Neuron (in vitro differentiated cells): ENCODE measurements at regions not wholly inside any gene's neighbourhood (a gene's known extent, or its start where the extent isn't known, plus 50 kb on each side); places are given as distances from the start of the nearest gene placed in this dataset.

Source experiments
- H2AFZ ChIP-seq: one replicate; pipeline ENCODE4 v1.6.1; 2013; ENCODE audit warnings: low read depth, mild to moderate bottlenecking, inconsistent platforms, low read length, moderate library complexity
- H3K27me3 ChIP-seq: one replicate; pipeline ENCODE4 v1.6.1; 2013; ENCODE audit warnings: low read length; ENCODE audit not compliant: insufficient read depth
- H3K36me3 ChIP-seq: one replicate; pipeline ENCODE4 v1.6.1; 2013; ENCODE audit warnings: low read length; ENCODE audit not compliant: insufficient read depth
- H3K4me1 ChIP-seq: one replicate; pipeline ENCODE4 v1.6.1; 2013; ENCODE audit warnings: low read length; ENCODE audit not compliant: insufficient read depth
- H3K4me3 ChIP-seq: 2 replicates; pipeline ENCODE4 v1.5.1; 2013; ENCODE audit warnings: mild to moderate bottlenecking, low read length, moderate library complexity
- H3K9me3 ChIP-seq: one replicate; pipeline ENCODE4 v1.6.1; 2013; ENCODE audit warnings: low read length

- H3K9me3 ChIP-seq, result no peaks in the 10 kb centered on the region
- no peak overlapping the region for H3K4me3 ChIP-seq
- no peaks in the 10 kb centered on the region for H3K4me1 ChIP-seq
- H3K36me3 ChIP-seq, result no peaks in the 10 kb centered on the region
- no peak overlapping the region for H2AFZ ChIP-seq
- H3K27me3 ChIP-seq, result no peaks in the 10 kb centered on the region
Measured at GRCh38 chr2:188102881-188103280, 188.8 kb upstream of the GULP1 start.

- Histone ChIP-seq H3K27me3 (no peaks in the 10 kb centered on the region), H3K9me3 (no peaks in the 10 kb centered on the region), H2AFZ (no peak overlapping the region), H3K4me3 (no peak overlapping the region), H3K4me1 (no peaks in the 10 kb centered on the region), H3K36me3 (no peaks in the 10 kb centered on the region)
Measured at GRCh38 chr2:188114014-188114413, 177.7 kb upstream of the GULP1 start.

DNA sequence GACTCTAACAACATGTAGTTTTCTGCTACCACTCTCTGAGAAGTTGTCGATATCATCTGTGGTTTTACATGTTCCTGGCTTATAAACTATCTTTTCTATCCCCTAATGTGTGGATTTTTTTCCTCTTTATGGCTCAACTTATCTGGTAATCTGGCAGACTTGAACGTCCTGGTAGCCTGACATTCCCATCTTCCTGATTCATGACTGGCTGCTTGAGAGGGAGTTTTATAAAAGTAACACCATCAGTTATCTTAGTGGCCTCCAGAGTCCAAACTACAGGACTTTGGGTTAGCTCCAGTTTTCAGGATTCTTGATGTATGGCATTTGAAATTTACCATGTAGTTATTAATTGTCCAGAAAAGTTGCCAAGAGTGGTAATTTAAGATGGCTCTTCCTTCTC, 174.0 kb upstream of the GULP1 start:
- Histone ChIP-seq H3K9me3 (no peaks in the 10 kb centered on the region), H2AFZ (no peak overlapping the region), H3K36me3 (no peaks in the 10 kb centered on the region), H3K4me1 (no peaks in the 10 kb centered on the region), H3K4me3 (no peak overlapping the region), H3K27me3 (no peaks in the 10 kb centered on the region)

- no peaks in the 10 kb centered on the region for H3K36me3 ChIP-seq
- H3K9me3 ChIP-seq, result no peaks in the 10 kb centered on the region
- no peak overlapping the region for H2AFZ ChIP-seq
- no peaks in the 10 kb centered on the region for H3K27me3 ChIP-seq
- H3K4me1 ChIP-seq, result no peaks in the 10 kb centered on the region
- H3K4me3 ChIP-seq, result no peak overlapping the region
Measured at GRCh38 chr2:188118431-188118830, 173.2 kb upstream of the GULP1 start.

DNA sequence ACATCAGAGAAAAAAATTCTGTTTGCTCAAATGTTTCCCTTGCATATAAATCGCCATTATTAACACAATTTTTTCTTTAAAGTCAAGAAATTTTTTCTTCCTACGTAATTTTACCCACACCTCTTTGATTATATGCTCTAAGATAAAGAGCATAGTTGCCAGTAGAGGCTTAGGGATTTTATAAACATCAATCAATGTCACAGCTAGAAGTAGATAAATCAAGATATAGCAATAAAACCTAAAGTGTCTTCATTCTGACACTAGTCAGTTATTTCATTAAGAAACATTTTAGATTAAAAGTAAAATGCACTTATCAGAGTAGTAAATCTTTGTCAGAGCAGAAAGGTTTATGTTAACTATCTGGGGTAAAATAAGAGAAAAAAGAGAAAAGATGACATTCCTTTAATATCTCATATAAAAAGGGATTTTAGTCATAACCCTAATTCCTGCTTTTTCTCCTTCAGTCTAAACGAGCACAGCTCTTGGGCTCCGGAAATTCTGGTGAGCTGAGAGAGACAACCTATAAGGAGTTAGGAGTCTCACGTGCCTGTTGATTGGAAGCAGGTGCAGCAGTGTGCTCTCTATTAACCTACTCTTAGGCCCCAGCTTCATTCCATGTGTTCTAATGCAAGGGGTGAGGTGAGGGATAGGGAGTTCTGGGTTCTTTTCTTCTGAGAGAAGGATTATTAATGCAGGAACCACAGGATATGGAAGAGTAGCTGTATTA, 172.4 kb upstream of the GULP1 start:
- Histone ChIP-seq H2AFZ (no peak overlapping the region), H3K36me3 (no peaks in the 10 kb centered on the region), H3K4me1 (no peaks in the 10 kb centered on the region), H3K9me3 (no peaks in the 10 kb centered on the region), H3K27me3 (no peaks in the 10 kb centered on the region), H3K4me3 (no peak overlapping the region)

- H2AFZ ChIP-seq, result no peak overlapping the region
- H3K9me3 ChIP-seq, result no peaks in the 10 kb centered on the region
- no peaks in the 10 kb centered on the region for H3K27me3 ChIP-seq
- no peak overlapping the region for H3K4me3 ChIP-seq
- no peaks in the 10 kb centered on the region for H3K36me3 ChIP-seq
- H3K4me1 ChIP-seq, result no peaks in the 10 kb centered on the region
Measured at GRCh38 chr2:188122985-188123384, 168.7 kb upstream of the GULP1 start.

DNA sequence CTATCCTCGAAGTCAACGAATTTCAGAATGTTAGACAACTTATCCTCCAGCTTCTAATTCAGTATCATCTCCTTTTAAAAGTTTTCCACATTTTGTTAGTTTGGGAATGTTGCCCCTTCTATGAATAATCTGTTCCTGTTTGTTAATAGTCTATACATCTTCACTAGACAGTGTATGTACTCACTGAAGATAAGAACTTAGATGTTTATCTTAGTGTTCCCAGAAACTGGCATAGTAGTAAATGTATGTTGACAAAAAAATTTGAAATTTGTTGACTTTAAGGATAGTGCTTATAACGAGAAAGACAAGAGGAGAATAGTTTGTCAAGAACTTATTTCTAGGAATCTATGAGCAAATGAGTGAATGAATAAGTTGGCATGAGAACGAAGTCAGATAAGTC, 162.0 kb upstream of the GULP1 start:
- no peaks in the 10 kb centered on the region for H3K9me3 ChIP-seq
- H3K4me3 ChIP-seq, result no peak overlapping the region
- no peaks in the 10 kb centered on the region for H3K36me3 ChIP-seq
- H2AFZ ChIP-seq, result no peak overlapping the region
- H3K4me1 ChIP-seq, result no peaks in the 10 kb centered on the region
- H3K27me3 ChIP-seq, result no peaks in the 10 kb centered on the region

DNA sequence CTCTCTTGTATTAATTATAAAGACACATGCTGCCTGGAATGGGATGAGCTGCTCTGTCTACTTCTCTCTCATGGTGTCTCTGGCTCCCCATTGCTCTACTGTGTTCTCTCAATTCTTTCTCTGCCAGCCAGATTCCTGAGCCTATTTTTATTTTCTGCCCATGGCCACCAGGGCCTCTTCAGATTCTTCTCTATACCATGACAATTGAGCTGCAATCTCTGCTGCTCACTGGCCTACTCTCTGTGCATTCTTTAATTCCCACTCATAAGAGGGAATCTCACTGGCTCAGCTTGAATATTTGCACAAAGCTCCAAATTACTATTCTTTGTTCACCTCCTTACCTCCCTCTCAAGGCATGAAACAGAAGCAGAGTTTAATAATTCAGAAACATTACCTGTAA, 161.4 kb upstream of the GULP1 start:
- Histone ChIP-seq H3K4me1 (no peaks in the 10 kb centered on the region), H3K36me3 (no peaks in the 10 kb centered on the region), H3K27me3 (no peaks in the 10 kb centered on the region), H3K9me3 (no peaks in the 10 kb centered on the region), H2AFZ (no peak overlapping the region), H3K4me3 (no peak overlapping the region)

DNA sequence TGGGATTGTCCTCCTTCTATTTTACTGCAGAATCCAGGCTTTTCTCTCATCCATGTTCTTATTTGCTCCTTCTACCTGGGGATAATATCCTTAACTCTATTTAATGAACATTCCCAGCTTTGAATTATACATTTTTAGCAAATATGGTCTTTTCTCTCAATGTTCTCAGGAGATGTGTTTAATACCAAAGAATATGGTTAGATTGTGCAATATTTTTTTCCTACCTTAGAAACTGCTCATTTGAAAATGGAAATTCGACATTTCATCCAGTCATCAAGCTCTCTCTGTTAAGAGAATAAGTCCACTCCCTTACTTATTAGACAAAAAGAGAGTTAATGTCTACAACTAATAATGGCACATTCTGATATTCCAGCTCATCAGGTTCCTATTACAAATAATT, 160.4 kb upstream of the GULP1 start:
- Histone ChIP-seq H3K4me3 (no peak overlapping the region), H2AFZ (no peak overlapping the region), H3K4me1 (no peaks in the 10 kb centered on the region), H3K9me3 (no peaks in the 10 kb centered on the region), H3K36me3 (no peaks in the 10 kb centered on the region), H3K27me3 (no peaks in the 10 kb centered on the region)

DNA sequence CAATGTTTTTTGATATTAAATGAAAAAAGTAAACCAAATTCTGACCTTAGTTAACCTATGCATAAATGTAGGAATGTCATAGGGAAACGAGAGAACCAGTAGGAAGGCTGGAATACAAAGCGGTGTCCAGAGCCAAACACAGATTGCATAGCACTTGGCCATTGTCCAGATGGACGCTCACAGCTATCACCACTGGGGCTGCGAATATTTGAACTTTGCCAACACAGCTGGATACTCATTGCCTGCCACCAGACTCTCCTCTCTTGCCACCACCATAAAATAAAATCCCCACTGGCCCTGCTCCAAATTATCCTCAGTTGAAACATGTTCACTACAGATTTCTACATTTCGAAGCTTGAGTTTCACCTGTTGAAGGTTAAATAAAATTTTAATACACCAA, 159.3 kb upstream of the GULP1 start:
- no peaks in the 10 kb centered on the region for H3K36me3 ChIP-seq

GRCh38 chr2:188134241-188134640, 157.4 kb upstream of the GULP1 start:
- Histone ChIP-seq H3K4me3 (no peak overlapping the region), H3K36me3 (no peaks in the 10 kb centered on the region), H3K9me3 (no peaks in the 10 kb centered on the region), H3K4me1 (no peaks in the 10 kb centered on the region), H2AFZ (peak overlapping the region; percentile 54), H3K27me3 (no peaks in the 10 kb centered on the region)

More for the DNA sequence above, 159.3 kb upstream of the GULP1 start:
- Histone ChIP-seq H2AFZ (no peak overlapping the region), H3K27me3 (no peaks in the 10 kb centered on the region), H3K4me1 (no peaks in the 10 kb centered on the region), H3K9me3 (no peaks in the 10 kb centered on the region), H3K4me3 (no peak overlapping the region)

- Histone ChIP-seq H3K27me3 (no peaks in the 10 kb centered on the region), H3K4me3 (no peak overlapping the region), H3K4me1 (no peaks in the 10 kb centered on the region), H3K9me3 (no peaks in the 10 kb centered on the region), H2AFZ (no peak overlapping the region), H3K36me3 (no peaks in the 10 kb centered on the region)
Measured at GRCh38 chr2:188138313-188138712, 153.4 kb upstream of the GULP1 start.

DNA sequence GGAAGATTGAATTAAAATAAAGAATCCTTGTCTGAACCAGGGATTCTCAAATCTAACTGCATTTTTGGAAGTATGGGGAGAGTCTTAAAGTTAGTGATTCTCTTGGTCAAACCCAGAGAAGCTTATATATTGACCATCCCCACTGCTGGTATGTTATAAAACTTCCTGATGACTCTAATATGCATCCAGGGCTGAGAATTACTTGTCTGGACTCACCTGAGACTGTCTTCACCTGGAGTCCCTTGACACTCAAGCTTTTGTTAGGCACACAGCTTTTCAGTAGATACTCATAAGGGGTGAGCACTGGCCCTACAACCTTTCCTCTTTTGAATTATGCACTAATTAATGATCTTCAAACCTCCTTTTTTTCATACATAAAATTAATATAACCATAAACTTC, 149.6 kb upstream of the GULP1 start:
- H3K4me3 ChIP-seq, result no peak overlapping the region
- H3K27me3 ChIP-seq, result no peaks in the 10 kb centered on the region
- H2AFZ ChIP-seq, result no peak overlapping the region
- no peaks in the 10 kb centered on the region for H3K4me1 ChIP-seq
- H3K36me3 ChIP-seq, result no peaks in the 10 kb centered on the region
- no peaks in the 10 kb centered on the region for H3K9me3 ChIP-seq

- Histone ChIP-seq H2AFZ (no peak overlapping the region), H3K27me3 (no peaks in the 10 kb centered on the region), H3K9me3 (no peaks in the 10 kb centered on the region), H3K36me3 (no peaks in the 10 kb centered on the region), H3K4me3 (no peak overlapping the region), H3K4me1 (no peaks in the 10 kb centered on the region)
Measured at GRCh38 chr2:188142636-188143295, 148.9 kb upstream of the GULP1 start.
